ENCODE measurements at regions not wholly inside any gene's neighbourhood (a gene's known extent, or its start where the extent isn't known, plus 50 kb on each side); places are given as distances from the start of the nearest gene placed in this dataset.
A peak's percentile ranks its signal among the peaks of the same experiment; 100 is the strongest.

GRCh38 chr6:22019857-22020256, 277.0 kb downstream of the PRL start:
- TF ChIP-seq CTCF (IDR thresholded peaks at IDR 0.05; ENCODE audit: borderline replicate concordance, extremely low read depth, low read length, poor library complexity, severe bottlenecking) (peak; percentile 11), EZH2 (IDR thresholded peaks at IDR 0.05; ENCODE audit: borderline replicate concordance, low read depth, low read length, severe bottlenecking) (no peak)
